ACC112 (cell line): ENCODE measurements at regions not wholly inside any gene's neighbourhood (a gene's known extent, or its start where the extent isn't known, plus 50 kb on each side); places are given as distances from the start of the nearest gene placed in this dataset.
"Not testable (repeated sequence)": the region's sequence is repeated elsewhere in the genome, so short reads cannot be mapped to it uniquely, and the experiment has no call there.

Source experiments
- H2AFZ ChIP-seq: fragments of 200-600 bp; sonication (generic); one replicate; pipeline ENCODE4 v1.6.0; 2017; ENCODE audit warnings: antibody characterized with exemption, low read length; ENCODE audit not compliant: unreplicated experiment
- H3K27ac ChIP-seq: fragments of 200-600 bp; sonication (generic); 2 replicates; pipeline ENCODE4 v1.5.1; 2014; ENCODE audit warnings: low read depth, mild to moderate bottlenecking, antibody characterized with exemption, low read length, moderate library complexity
- H3K27me3 ChIP-seq: fragments of 200-600 bp; sonication (generic); 2 replicates; pipeline ENCODE4 v1.6.1; 2014; ENCODE audit warnings: mild to moderate bottlenecking, antibody characterized with exemption, low read length, moderate library complexity, mixed read lengths; ENCODE audit not compliant: insufficient read depth
- H3K36me3 ChIP-seq: fragments of 200-600 bp; sonication (generic); 2 replicates; pipeline ENCODE4 v1.6.1; 2016; ENCODE audit warnings: mild to moderate bottlenecking, antibody characterized with exemption, low read length, moderate library complexity, mixed read lengths; ENCODE audit not compliant: insufficient read depth
- H3K4me1 ChIP-seq: fragments of 200-600 bp; sonication (generic); one replicate; pipeline ENCODE4 v1.6.1; 2016; ENCODE audit warnings: low read length, mixed read lengths; ENCODE audit not compliant: insufficient read depth, unreplicated experiment, control insufficient read depth
- H3K4me3 ChIP-seq: fragments of 200-600 bp; sonication (generic); 2 replicates; pipeline ENCODE4 v1.5.1; 2014; ENCODE audit warnings: mild to moderate bottlenecking, low read depth, low read length
- H3K79me2 ChIP-seq: fragments of 200-600 bp; sonication (generic); one replicate; pipeline ENCODE4 v1.6.0; 2016; ENCODE audit warnings: low read length; ENCODE audit not compliant: control insufficient read depth, unreplicated experiment, insufficient read depth

DNA sequence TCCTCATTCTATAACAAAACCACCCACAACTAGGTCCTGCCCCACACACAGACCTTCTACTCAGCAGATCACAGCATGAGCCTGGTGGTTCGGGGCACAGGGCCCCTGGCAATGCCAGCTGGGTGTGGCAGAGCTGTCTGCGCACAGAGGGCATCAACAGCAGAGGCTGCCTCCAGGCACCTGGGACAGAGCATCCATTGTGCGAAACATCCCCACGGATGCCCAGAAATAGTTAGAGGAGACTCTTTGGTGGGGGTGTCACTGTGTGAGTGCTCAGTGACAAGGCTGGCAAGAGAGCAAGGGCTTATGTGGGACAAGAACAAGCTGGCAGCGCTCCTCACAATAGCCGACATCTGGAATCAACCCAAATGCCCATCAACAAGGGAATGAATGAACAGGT lies 487.4 kb upstream of the PROK2 start:
- Histone ChIP-seq H3K4me1 (peaks cover 38% of the 10 kb centered on the region), H3K36me3 (no peaks in the 10 kb centered on the region), H3K27me3 (peaks cover 10% of the 10 kb centered on the region; the same call in 1 of the 2 replicates), H3K4me3 (no peak overlapping the region), H3K79me2 (no peaks in the 10 kb centered on the region), H3K27ac (no peak overlapping the region), H2AFZ (no peak overlapping the region)

DNA sequence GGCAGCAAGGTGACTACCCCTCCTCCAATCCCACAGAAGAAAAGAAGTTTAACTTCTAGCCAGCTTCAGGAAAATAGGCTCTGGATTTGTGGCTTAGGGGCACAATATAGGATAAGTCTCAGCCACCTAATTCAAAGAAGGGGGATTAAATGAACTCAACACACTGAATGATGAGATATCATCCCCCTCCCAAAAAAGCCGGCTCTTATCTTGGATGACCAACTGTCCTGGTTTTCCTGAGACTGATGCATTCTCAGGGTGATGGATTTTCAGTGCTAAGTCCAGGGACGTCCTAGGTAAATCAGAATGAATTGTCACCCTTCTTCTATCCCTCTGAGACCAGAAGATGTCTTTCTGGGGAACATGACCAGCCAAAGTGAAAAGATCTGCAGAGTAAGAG lies 487.0 kb upstream of the PROK2 start:
- Histone ChIP-seq H3K27me3 (peaks cover 6% of the 10 kb centered on the region; the same call in 1 of the 2 replicates), H3K4me1 (peaks cover 38% of the 10 kb centered on the region), H3K4me3 (no peak overlapping the region), H3K36me3 (no peaks in the 10 kb centered on the region), H3K27ac (no peak overlapping the region), H3K79me2 (no peaks in the 10 kb centered on the region), H2AFZ (no peak overlapping the region)

GRCh38 chr3:72271216-72271615 lies 486.3 kb upstream of the PROK2 start:
- no peak overlapping the region for H2AFZ ChIP-seq
- H3K4me1 ChIP-seq = peaks cover 38% of the 10 kb centered on the region
- H3K36me3 ChIP-seq = no peaks in the 10 kb centered on the region
- H3K4me3 ChIP-seq = no peak overlapping the region
- H3K27me3 ChIP-seq = no peaks in the 10 kb centered on the region
- no peaks in the 10 kb centered on the region for H3K79me2 ChIP-seq
- H3K27ac ChIP-seq = no peak overlapping the region

- Histone ChIP-seq H3K36me3 (no peaks in the 10 kb centered on the region), H3K4me3 (no peak overlapping the region), H2AFZ (no peak overlapping the region), H3K27me3 (no peaks in the 10 kb centered on the region), H3K4me1 (peaks cover 38% of the 10 kb centered on the region), H3K79me2 (no peaks in the 10 kb centered on the region), H3K27ac (no peak overlapping the region)
Measured at GRCh38 chr3:72270730-72271129, 485.8 kb upstream of the PROK2 start.

DNA sequence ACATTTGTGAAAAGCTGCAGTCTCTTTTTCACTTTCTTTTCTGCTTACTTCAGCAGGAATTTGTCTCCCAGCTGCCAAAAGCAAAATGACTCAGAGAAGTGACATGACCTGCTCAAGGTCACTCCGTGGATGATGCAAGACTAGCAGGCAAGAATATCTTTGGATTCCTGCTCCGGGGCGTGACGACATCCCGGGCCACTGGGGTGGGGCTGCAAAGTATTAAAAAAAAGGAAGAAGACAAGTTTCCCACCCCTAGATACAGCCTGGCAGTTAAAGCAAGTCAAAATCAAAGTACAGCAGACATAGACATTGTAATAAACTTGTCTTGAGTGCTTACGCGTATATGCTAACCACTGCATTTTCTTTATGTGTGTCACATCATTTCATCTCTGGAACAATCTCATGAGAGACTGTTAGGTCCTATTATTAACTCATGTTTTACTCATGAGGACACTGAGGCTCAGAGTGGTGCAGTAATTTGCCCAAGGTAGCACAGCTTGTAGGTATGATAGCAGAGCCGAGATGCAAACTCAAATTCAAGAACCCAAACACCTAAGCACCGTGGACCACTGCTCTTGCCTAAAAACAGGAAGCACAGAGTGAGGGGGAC lies 485.2 kb upstream of the PROK2 start:
- H3K27me3 ChIP-seq = no peaks in the 10 kb centered on the region
- no peak overlapping the region for H3K4me3 ChIP-seq
- no peaks in the 10 kb centered on the region for H3K79me2 ChIP-seq
- peaks cover 38% of the 10 kb centered on the region for H3K4me1 ChIP-seq
- H2AFZ ChIP-seq = no peak overlapping the region
- H3K36me3 ChIP-seq = no peaks in the 10 kb centered on the region
- H3K27ac ChIP-seq = peak overlapping the region; percentile 25; the same call in 1 of the 2 replicates

- H3K4me3 ChIP-seq = no peak overlapping the region
- H3K27ac ChIP-seq = peak overlapping the region; percentile 23; the same call in 1 of the 2 replicates
- no peaks in the 10 kb centered on the region for H3K79me2 ChIP-seq
- no peak overlapping the region for H2AFZ ChIP-seq
- no peaks in the 10 kb centered on the region for H3K27me3 ChIP-seq
- H3K4me1 ChIP-seq = peaks cover 31% of the 10 kb centered on the region
- no peaks in the 10 kb centered on the region for H3K36me3 ChIP-seq
Measured at GRCh38 chr3:72269475-72269874, 484.5 kb upstream of the PROK2 start.

DNA sequence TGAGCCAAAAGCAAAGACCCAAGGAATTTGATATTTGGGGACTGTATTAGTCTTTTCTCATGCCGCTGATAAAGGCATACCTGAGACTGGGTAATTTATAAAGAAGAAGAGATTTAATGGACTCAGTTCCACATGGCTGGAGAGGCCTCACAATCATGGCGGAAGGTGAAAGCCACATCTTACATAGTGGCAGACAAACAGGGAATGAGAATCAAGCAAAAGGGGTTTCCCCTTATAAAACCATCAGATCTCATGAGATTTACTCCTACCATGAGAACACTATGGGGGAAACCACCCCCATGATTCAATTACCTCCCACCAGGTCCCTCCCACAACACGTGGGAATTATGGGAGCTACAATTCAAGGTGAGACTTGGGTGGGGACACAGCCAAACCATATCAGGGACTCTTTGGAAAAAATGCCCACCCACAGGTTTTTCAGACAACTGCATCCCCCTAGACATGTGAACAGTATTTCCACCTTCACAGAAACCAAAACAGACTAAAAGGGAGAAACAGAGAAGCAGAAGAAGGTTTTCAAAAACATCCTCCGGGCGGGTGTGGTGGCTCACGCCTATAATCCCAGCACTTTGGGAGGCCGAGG lies 482.1 kb upstream of the PROK2 start:
- H3K4me1 ChIP-seq = peaks cover 16% of the 10 kb centered on the region
- not testable (repeated sequence) for H3K4me3 ChIP-seq, H3K36me3 ChIP-seq, H2AFZ ChIP-seq, H3K79me2 ChIP-seq, H3K27me3 ChIP-seq, H3K27ac ChIP-seq

GRCh38 chr3:72266016-72266370 lies 481.0 kb upstream of the PROK2 start:
- H3K4me1 ChIP-seq = peaks cover 16% of the 10 kb centered on the region
- H3K79me2 ChIP-seq = no peaks in the 10 kb centered on the region
- no peak overlapping the region for H3K27ac ChIP-seq
- H3K27me3 ChIP-seq = no peaks in the 10 kb centered on the region
- H3K36me3 ChIP-seq = no peaks in the 10 kb centered on the region
- H3K4me3 ChIP-seq = no peak overlapping the region
- no peak overlapping the region for H2AFZ ChIP-seq

DNA sequence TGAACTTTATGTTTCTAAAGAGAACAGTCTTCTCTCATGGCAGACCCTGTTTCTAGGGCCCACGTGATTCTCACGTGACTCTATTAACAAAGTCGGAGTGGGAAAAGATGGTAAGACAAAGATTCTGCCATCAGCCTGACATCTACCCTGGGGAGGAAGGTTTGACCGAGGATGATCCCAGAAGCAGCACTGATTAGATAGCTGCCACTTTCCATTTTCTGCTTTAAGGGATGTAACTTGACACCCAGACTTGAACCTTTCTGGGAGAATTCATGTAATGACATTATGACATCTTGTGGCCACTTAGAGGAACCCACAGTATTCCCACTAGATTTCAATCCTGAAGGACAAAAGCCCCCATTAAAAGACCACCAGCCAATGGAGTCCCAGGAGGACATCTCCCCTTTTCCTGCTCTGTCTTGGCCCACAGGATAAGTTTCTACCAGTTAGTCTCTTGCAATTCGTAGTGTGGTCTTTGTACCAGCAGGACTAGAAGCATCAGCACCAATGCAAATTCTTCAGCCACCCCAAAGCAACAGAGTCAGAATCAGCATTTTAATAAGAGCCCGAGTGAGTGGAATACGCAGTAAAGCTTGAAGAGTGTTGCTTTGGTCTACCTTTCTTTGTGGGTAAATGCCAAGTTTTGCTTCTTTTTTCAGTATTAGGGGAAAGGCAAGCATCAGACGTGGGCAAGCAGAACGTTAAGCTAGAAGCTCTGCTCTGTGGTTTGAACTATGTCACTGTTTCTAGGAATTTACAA lies 480.5 kb upstream of the PROK2 start:
- Histone ChIP-seq H3K27ac (no peak overlapping the region), H3K79me2 (no peaks in the 10 kb centered on the region), H3K27me3 (no peaks in the 10 kb centered on the region), H3K36me3 (no peaks in the 10 kb centered on the region), H3K4me3 (no peak overlapping the region), H3K4me1 (peaks cover 13% of the 10 kb centered on the region), H2AFZ (no peak overlapping the region)

DNA sequence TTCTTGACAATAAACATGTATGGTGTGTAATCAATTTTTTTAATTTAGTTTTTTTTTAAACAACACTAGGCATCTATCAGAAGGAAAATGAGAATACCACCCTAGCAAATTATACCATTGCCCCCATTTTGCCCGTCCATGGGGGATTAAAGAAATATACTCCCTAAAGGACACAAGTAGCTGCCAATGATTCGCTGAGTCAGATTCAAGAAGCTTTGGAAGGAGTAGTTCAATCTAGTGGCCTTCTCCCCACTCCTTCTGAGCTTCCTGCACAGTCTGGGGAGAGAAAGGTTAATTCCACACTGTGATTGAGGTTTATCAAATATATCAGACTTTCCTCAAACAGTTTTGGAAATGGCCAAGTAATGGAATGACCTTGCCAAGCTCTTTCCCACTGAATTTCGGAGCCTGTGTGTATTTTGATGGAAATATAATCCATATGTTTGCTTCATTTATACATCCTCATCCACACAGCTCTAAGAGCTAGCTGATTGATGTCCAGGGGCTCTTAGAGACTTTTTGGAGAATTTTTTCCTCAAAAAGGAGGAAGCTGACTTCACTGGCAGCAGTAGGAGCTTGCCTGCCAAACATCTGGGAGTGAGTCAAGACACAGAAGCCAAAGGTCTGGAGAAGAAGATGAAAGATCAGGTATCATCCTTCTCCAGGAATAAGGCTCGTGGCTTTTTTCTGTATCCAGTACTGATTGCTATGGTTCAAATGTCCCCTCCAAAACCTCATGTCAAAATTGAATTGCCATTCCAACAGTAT lies 478.5 kb upstream of the PROK2 start:
- H3K36me3 ChIP-seq = no peaks in the 10 kb centered on the region
- H3K27ac ChIP-seq = no peak overlapping the region
- no peak overlapping the region for H3K4me3 ChIP-seq
- no peaks in the 10 kb centered on the region for H3K27me3 ChIP-seq
- no peak overlapping the region for H2AFZ ChIP-seq
- no peaks in the 10 kb centered on the region for H3K4me1 ChIP-seq
- H3K79me2 ChIP-seq = no peaks in the 10 kb centered on the region
